HepG2 (cell line): ENCODE measurements at regions not wholly inside any gene's neighbourhood (a gene's known extent, or its start where the extent isn't known, plus 50 kb on each side); places are given as distances from the start of the nearest gene placed in this dataset.

Experiments
- RFX5 ChIP-seq: IDR thresholded peaks from 2 replicates; pipeline ENCODE4 v1.6.1; 2011; ENCODE audit warnings: low read depth, low read length, improper control_type of control experiment
- RXRA ChIP-seq: sonication (generic); formaldehyde crosslinking; IDR thresholded peaks from 2 replicates; pipeline ENCODE4 v1.5.1; 2020; ENCODE audit warnings: missing genetic modification reagents
- ZNF773 ChIP-seq: sonication (generic); formaldehyde crosslinking; IDR thresholded peaks from 2 replicates; pipeline ENCODE4 v1.4.0; 2020; ENCODE audit warnings: missing genetic modification reagents, borderline replicate concordance
- TF ChIP-seq, protein P1 (sequence below): sonication (generic); formaldehyde crosslinking; IDR thresholded peaks from 2 replicates; pipeline ENCODE4 v1.4.0; 2020; ENCODE audit warnings: missing genetic modification reagents

DNA sequence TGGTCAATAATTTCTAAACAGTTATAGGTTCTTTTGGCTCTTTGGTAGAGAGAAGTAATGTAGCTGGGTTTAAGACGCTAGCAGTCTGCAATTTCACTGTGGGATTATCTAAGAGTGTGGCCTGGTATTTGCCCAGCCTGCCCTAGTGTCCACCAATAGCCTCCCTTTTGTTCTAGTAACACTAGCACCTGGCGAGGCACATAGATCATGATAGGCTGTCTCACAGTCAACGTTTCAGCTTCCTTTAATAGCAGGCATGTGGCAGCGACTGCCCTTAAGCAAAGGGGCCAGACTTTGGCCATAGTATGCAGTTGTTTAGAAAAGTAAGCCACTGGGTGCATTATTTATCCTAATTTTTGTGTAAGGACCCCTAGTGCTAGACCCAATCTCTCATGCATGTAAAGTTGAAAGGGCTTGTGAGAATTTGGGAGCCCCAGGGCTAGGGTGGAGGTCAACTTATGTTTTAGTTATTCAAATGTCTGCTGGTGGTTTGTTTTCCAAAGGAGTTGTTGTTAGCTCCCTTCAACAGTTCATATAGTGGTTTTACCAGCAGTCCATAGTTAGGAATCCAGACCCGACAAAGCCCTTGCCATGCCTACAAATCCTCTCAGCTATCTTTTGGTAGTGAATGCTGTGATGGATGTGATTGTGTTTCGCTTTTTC, 274.3 kb downstream of the HTR1A start:
- TF ChIP-seq RFX5: no peak
- TF ChIP-seq RXRA (CRISPR knock-in tag): no peak
- TF ChIP-seq, protein P1, sequence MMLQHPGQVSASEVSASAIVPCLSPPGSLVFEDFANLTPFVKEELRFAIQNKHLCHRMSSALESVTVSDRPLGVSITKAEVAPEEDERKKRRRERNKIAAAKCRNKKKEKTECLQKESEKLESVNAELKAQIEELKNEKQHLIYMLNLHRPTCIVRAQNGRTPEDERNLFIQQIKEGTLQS: no peak
- no peak for TF ChIP-seq ZNF773
